ENCODE measurements at regions not wholly inside any gene's neighbourhood (a gene's known extent, or its start where the extent isn't known, plus 50 kb on each side); places are given as distances from the start of the nearest gene placed in this dataset.
A peak's percentile ranks its signal among the peaks of the same experiment; 100 is the strongest.

- no peak for DNase-seq
- Mint-ChIP-seq H3K27ac (ENCODE audit: unreplicated experiment) (no peak overlapping the region), H3K4me3 (ENCODE audit: unreplicated experiment) (peak overlapping the region; percentile 90), H3K4me1 (ENCODE audit: low read depth, unreplicated experiment) (peaks cover 4% of the 10 kb centered on the region), H3K27me3 (ENCODE audit: unreplicated experiment) (peaks cover 14% of the 10 kb centered on the region), H3K9me3 (ENCODE audit: unreplicated experiment) (peaks cover 9% of the 10 kb centered on the region), H3K36me3 (ENCODE audit: unreplicated experiment) (no peaks in the 10 kb centered on the region)
- TF ChIP-seq CTCF (IDR thresholded peaks at IDR 0.05; ENCODE audit: partially characterized antibody, unreplicated experiment): no peak
These were observed 196.1 kb downstream of the TRIM27 start for GRCh38 chr6:28727559-28728211.

GRCh38 chr6:28729501-28730402, 194.0 kb downstream of the TRIM27 start:
- Mint-ChIP-seq H3K4me3 (ENCODE audit: unreplicated experiment) (peak overlapping the region; percentile 90), H3K4me1 (ENCODE audit: low read depth, unreplicated experiment) (peaks cover 2% of the 10 kb centered on the region), H3K27ac (ENCODE audit: unreplicated experiment) (no peak overlapping the region), H3K27me3 (ENCODE audit: unreplicated experiment) (peaks cover 14% of the 10 kb centered on the region), H3K36me3 (ENCODE audit: unreplicated experiment) (no peaks in the 10 kb centered on the region), H3K9me3 (ENCODE audit: unreplicated experiment) (peaks cover 9% of the 10 kb centered on the region)
- no peak for DNase-seq
- no peak for TF ChIP-seq CTCF (IDR thresholded peaks at IDR 0.05; ENCODE audit: partially characterized antibody, unreplicated experiment)

GRCh38 chr6:28732052-28732451, 191.7 kb downstream of the TRIM27 start:
- Mint-ChIP-seq H3K4me3 (ENCODE audit: unreplicated experiment) (no peak overlapping the region), H3K36me3 (ENCODE audit: unreplicated experiment) (no peaks in the 10 kb centered on the region), H3K27ac (ENCODE audit: unreplicated experiment) (no peak overlapping the region), H3K9me3 (ENCODE audit: unreplicated experiment) (peaks cover 9% of the 10 kb centered on the region), H3K27me3 (ENCODE audit: unreplicated experiment) (peaks cover 25% of the 10 kb centered on the region), H3K4me1 (ENCODE audit: low read depth, unreplicated experiment) (peaks cover 2% of the 10 kb centered on the region)
- no peak for TF ChIP-seq CTCF (IDR thresholded peaks at IDR 0.05; ENCODE audit: partially characterized antibody, unreplicated experiment)
- no peak for DNase-seq

GRCh38 chr6:28734443-28734959, 189.3 kb downstream of the TRIM27 start:
- DNase-seq: no peak

More at GRCh38 chr6:28734443-28734959, 189.3 kb downstream of the TRIM27 start:
- Mint-ChIP-seq H3K4me3 (ENCODE audit: unreplicated experiment) (no peak overlapping the region), H3K9me3 (ENCODE audit: unreplicated experiment) (no peaks in the 10 kb centered on the region), H3K36me3 (ENCODE audit: unreplicated experiment) (no peaks in the 10 kb centered on the region), H3K27ac (ENCODE audit: unreplicated experiment) (no peak overlapping the region), H3K27me3 (ENCODE audit: unreplicated experiment) (peaks cover 28% of the 10 kb centered on the region), H3K4me1 (ENCODE audit: low read depth, unreplicated experiment) (peaks cover 6% of the 10 kb centered on the region)
- TF ChIP-seq CTCF (IDR thresholded peaks at IDR 0.05; ENCODE audit: partially characterized antibody, unreplicated experiment): no peak

Data from glutamatergic neuron (in vitro differentiated cells).